ENCODE measurements at regions not wholly inside any gene's neighbourhood (a gene's known extent, or its start where the extent isn't known, plus 50 kb on each side); places are given as distances from the start of the nearest gene placed in this dataset.
A peak's percentile ranks its signal among the peaks of the same experiment; 100 is the strongest.

DNA sequence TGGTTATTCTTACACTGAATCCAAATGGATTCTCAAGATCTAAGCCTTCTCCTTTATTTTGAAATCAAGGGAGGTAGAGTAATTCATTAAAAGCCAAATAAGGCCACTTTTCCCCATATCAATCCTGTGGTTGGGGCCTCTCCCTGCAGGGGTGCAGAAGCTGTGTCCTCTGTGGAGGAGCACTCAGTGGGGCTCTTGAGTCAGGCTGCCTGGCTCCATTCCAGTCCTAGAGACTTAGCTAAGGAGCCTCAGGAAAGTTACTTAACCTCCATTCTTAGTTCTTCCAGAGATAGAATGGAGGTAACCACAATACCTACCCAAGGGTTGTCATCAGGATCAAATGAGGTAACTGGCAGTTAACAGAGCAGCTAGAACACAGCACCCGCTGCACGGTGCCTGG, 564.3 kb downstream of the CMPK2 start:
- Histone ChIP-seq H3K4me3 (ENCODE audit: low read depth in 2 of 2, low read length in 1 of 2) (no peak overlapping the region), H3K27ac (ENCODE audit: low read depth in 2 of 2, low read length in 1 of 2) (no peak overlapping the region), H3K9me3 (0 out of 2 replicates have a peak, but pooled peaks cover 1% of the 10 kb centered on the region), H3K4me1 (ENCODE audit: control insufficient read depth in 1 of 2, insufficient read depth in 2 of 2, low read depth in 1 of 2, low read length in 1 of 2) (no peaks in the 10 kb centered on the region; a peak in 1 of 4 replicates), H3K36me3 (replicated peaks in 1 of 2; ENCODE audit: control insufficient read depth in 1 of 2, insufficient read depth in 2 of 2, low read length in 1 of 2) (no peaks in the 10 kb centered on the region), H3F3A (replicated peaks; ENCODE audit: insufficient read depth) (no peaks in the 10 kb centered on the region), H3K9me2 (no peaks in the 10 kb centered on the region; the same call in 1 of the 2 replicates), H3K9ac (no peak overlapping the region), H3K79me2 (ENCODE audit: insufficient read depth) (no peaks in the 10 kb centered on the region), H2AFZ (ENCODE audit: low read depth) (no peak overlapping the region), H3K4me2 (no peak overlapping the region), H4K20me1 (ENCODE audit: insufficient read depth) (no peaks in the 10 kb centered on the region), H3K27me3 (ENCODE audit: insufficient read depth) (no peaks in the 10 kb centered on the region)
- no peak for TF ChIP-seq JUND (IDR thresholded peaks at IDR 0.05)
- no peak for TF ChIP-seq PBX3 (IDR thresholded peaks at IDR 0.05)
- no peak for TF ChIP-seq FOXJ3 (CRISPR knock-in tag; IDR thresholded peaks at IDR 0.05)
- no peak for TF ChIP-seq CHD2 (IDR thresholded peaks at IDR 0.05; ENCODE audit: low read length, partially characterized antibody)
- no peak for TF ChIP-seq MXI1 (IDR thresholded peaks at IDR 0.05; ENCODE audit: low read depth, low read length)
- no peak for TF ChIP-seq CTCF (IDR thresholded peaks at IDR 0.05)
- CTCF ChIA-PET: interaction anchor here (1.3 kb wide), 1 partner anchor 10 kb away, joined by 3 read pairs; no protein-coding TSS in a partner anchor
- WGBS (ENCODE audit: low lambda C conversion rate): 33% methylated on average over 2 of the region's 2 CpGs
- POLR2A ChIA-PET: no interaction called here
- DNase-seq: no peak

DNA sequence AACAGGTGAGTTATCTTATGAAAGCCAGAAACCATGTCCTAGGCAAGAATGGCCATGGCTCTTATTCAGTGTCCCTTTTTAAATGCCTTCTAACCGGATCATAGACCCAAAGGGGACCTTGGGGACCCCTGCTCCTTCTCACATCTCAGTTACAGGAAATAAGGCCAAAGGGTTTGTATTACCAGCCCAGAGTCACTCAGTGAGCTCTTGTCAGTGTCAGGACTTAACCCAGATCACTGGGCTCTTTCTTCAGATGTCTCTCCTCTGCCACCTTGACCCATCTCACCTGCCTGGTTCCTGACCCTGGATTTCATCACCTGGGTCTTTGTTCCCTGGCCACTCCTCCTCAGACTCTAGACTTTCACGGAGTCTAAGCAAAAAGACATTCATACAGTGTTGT, 556.7 kb downstream of the CMPK2 start:
- ChIA-PET POLR2A (no interaction called here), CTCF (interaction anchor here (1.0 to 1.5 kb wide), 2 partner anchors 13 to 25 kb away, joined by 3 read pairs; no protein-coding TSS in a partner anchor)
- peak overlapping the region in 1 of 2 experiments; percentile 88; a peak in 1 of 4 replicates for H3K27ac ChIP-seq (ENCODE audit: low read depth in 2 of 2, low read length in 1 of 2)
- peaks cover 0 to 28% of the 10 kb centered on the region in 2 experiments; a peak in 3 of 4 replicates for H3K4me1 ChIP-seq (ENCODE audit: control insufficient read depth in 1 of 2, insufficient read depth in 2 of 2, low read depth in 1 of 2, low read length in 1 of 2)
- no peaks in the 10 kb centered on the region for H3K36me3 ChIP-seq (replicated peaks in 1 of 2; ENCODE audit: control insufficient read depth in 1 of 2, insufficient read depth in 2 of 2, low read length in 1 of 2)
- H3K27me3 ChIP-seq (ENCODE audit: insufficient read depth): no peaks in the 10 kb centered on the region
- no peak overlapping the region for H2AFZ ChIP-seq (ENCODE audit: low read depth)
- H3K4me3 ChIP-seq (ENCODE audit: low read depth in 2 of 2, low read length in 1 of 2): no peak overlapping the region
- no peaks in the 10 kb centered on the region for H4K20me1 ChIP-seq (ENCODE audit: insufficient read depth)
- H3K9me2 ChIP-seq: no peaks in the 10 kb centered on the region
- 19% methylated on average over 2 of the region's 2 CpGs for WGBS (ENCODE audit: low lambda C conversion rate)
- H3K79me2 ChIP-seq (ENCODE audit: insufficient read depth): no peaks in the 10 kb centered on the region
- no peaks in the 10 kb centered on the region for H3K9me3 ChIP-seq
- TF ChIP-seq SMC3 (IDR thresholded peaks at IDR 0.05; ENCODE audit: low read depth, low read length) (no peak), FOSL2 (IDR thresholded peaks at IDR 0.05; ENCODE audit: borderline replicate concordance, low read depth) (no peak), TEAD4 (IDR thresholded peaks at IDR 0.05; ENCODE audit: borderline replicate concordance, insufficient read depth) (no peak), POLR2AphosphoS5 (IDR thresholded peaks at IDR 0.05; ENCODE audit: low read depth, low read length) (no peak), FOXJ3 (CRISPR knock-in tag; IDR thresholded peaks at IDR 0.05) (no peak)
- H3K4me2 ChIP-seq: no peak overlapping the region
- no peak overlapping the region for H3K9ac ChIP-seq
- no peak for DNase-seq
- H3F3A ChIP-seq (replicated peaks; ENCODE audit: insufficient read depth): no peaks in the 10 kb centered on the region

All from SK-N-SH (cell line).